Renal cortical epithelial cell (primary cell): ENCODE measurements at regions not wholly inside any gene's neighbourhood (a gene's known extent, or its start where the extent isn't known, plus 50 kb on each side); places are given as distances from the start of the nearest gene placed in this dataset.
A peak's percentile ranks its signal among the peaks of the same experiment; 100 is the strongest.

Source experiments
- DNase-seq: peaks from one replicate; pipeline ENCODE4 v3.0.0-alpha.2; 2011; ENCODE audit warnings: low read depth

- DNase-seq: no peak
Observed at GRCh38 chr2:203812294-203813221, 55.0 kb upstream of the CTLA4 start.

DNA sequence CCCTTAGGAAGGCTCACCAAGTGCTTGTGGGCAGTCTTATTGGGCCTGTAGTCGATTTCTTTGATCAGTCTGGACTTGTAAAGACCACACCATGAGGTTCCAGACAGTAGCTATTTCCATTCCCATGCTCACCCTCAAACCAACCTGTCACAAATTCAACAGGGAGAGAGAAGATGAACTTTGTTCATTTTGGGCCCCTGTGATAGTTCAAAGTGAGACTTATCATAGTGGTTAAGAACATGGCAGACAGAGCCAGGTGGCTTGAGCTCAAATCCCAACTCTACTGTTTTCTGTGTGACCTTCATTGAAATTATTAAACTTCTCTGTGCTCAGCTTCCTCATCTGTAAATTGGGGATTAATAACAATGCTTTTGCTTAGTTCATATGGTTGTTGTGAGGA lies 53.9 kb upstream of the CTLA4 start:
- no peak for DNase-seq

GRCh38 chr2:203814661-203815540 lies 52.7 kb upstream of the CTLA4 start:
- peak; percentile 77 for DNase-seq

DNA sequence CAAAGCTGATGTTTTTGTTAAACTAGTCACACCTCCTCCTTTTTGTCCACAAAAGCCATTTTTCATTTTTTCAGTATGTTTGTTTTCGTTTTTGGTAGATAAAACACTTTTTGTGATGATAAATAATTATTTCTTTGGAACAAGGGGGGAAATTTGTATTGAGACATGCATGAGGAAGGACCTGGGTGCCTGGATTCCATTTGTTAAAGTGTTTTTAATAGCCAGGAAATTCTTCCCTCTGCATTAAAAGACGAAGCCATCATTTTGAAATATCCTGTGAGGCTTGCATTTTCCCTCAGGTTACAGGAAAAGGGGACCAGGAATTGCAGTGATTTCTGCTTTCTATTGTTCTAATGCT lies 52.1 kb upstream of the CTLA4 start:
- no peak for DNase-seq

GRCh38 chr2:203817147-203817546 lies 50.4 kb upstream of the CTLA4 start:
- DNase-seq: no peak
